ENCODE measurements at regions not wholly inside any gene's neighbourhood (a gene's known extent, or its start where the extent isn't known, plus 50 kb on each side); places are given as distances from the start of the nearest gene placed in this dataset.
A peak's percentile ranks its signal among the peaks of the same experiment; 100 is the strongest.
"Not testable (repeated sequence)": the region's sequence is repeated elsewhere in the genome, so short reads cannot be mapped to it uniquely, and the experiment has no call there.

GRCh38 chr4:54842656-54843055 lies 184.9 kb downstream of the KIT start:
- TF ChIP-seq CTCF (conservative IDR thresholded peaks at IDR 0.05; ENCODE audit: low read depth, low read length): no peak
- no peak for DNase-seq (ENCODE audit: low read depth)
- H3K4me3 ChIP-seq (ENCODE audit: low read depth, low read length): no peak overlapping the region

GRCh38 chr4:54842226-54842625 lies 184.5 kb downstream of the KIT start:
- no peak for TF ChIP-seq CTCF (conservative IDR thresholded peaks at IDR 0.05; ENCODE audit: low read depth, low read length)
- DNase-seq (ENCODE audit: low read depth): no peak
- H3K4me3 ChIP-seq (ENCODE audit: low read depth, low read length): no peak overlapping the region

GRCh38 chr4:54840992-54841768 lies 183.4 kb downstream of the KIT start:
- DNase-seq (ENCODE audit: low read depth): peak; percentile 26
- H3K4me3 ChIP-seq (ENCODE audit: low read depth, low read length): no peak overlapping the region
- TF ChIP-seq CTCF (conservative IDR thresholded peaks at IDR 0.05; ENCODE audit: low read depth, low read length): peak; percentile 25

GRCh38 chr4:54840430-54840829 lies 182.7 kb downstream of the KIT start:
- DNase-seq (ENCODE audit: low read depth): no peak
- no peak overlapping the region for H3K4me3 ChIP-seq (ENCODE audit: low read depth, low read length)
- TF ChIP-seq CTCF (conservative IDR thresholded peaks at IDR 0.05; ENCODE audit: low read depth, low read length): no peak

GRCh38 chr4:54838301-54838700 lies 180.5 kb downstream of the KIT start:
- H3K4me3 ChIP-seq (ENCODE audit: low read depth, low read length): no peak overlapping the region
- no peak for TF ChIP-seq CTCF (conservative IDR thresholded peaks at IDR 0.05; ENCODE audit: low read depth, low read length)

GRCh38 chr4:54837576-54838140 lies 179.9 kb downstream of the KIT start:
- TF ChIP-seq CTCF (conservative IDR thresholded peaks at IDR 0.05; ENCODE audit: low read depth, low read length): no peak
- H3K4me3 ChIP-seq (ENCODE audit: low read depth, low read length): no peak overlapping the region
- DNase-seq (ENCODE audit: low read depth): peak; percentile 12

More at GRCh38 chr4:54838301-54838700, 180.5 kb downstream of the KIT start:
- no peak for DNase-seq (ENCODE audit: low read depth)

GRCh38 chr4:54828361-54828760 lies 170.6 kb downstream of the KIT start:
- H3K4me3 ChIP-seq (ENCODE audit: low read depth, low read length); DNase-seq (ENCODE audit: low read depth): not testable (repeated sequence)
